Inferior parietal cortex (tissue), 1 donor: ENCODE measurements at regions not wholly inside any gene's neighbourhood (a gene's known extent, or its start where the extent isn't known, plus 50 kb on each side); places are given as distances from the start of the nearest gene placed in this dataset.

Experiments used
- DNase-seq: peaks from one replicate; pipeline ENCODE4 v3.0.0-alpha.2; 2016; ENCODE audit errors: extremely low spot score

- DNase-seq, result no peak
These were observed 214.4 kb upstream of the GPR26 start for GRCh38 chr10:123451618-123452245.

- no peak for DNase-seq
These were observed 211.2 kb upstream of the GPR26 start for GRCh38 chr10:123454987-123455386.

GRCh38 chr10:123455861-123456260 is 210.3 kb upstream of the GPR26 start:
- no peak for DNase-seq

- DNase-seq, result no peak
These were observed 207.2 kb upstream of the GPR26 start for GRCh38 chr10:123458933-123459332.

- no peak for DNase-seq
These were observed 206.6 kb upstream of the GPR26 start for GRCh38 chr10:123459371-123460091.

- no peak for DNase-seq
These were observed 203.9 kb upstream of the GPR26 start for GRCh38 chr10:123462246-123462645.

- no peak for DNase-seq
These were observed 203.4 kb upstream of the GPR26 start for GRCh38 chr10:123462756-123463155.

GRCh38 chr10:123463181-123463580 is 203.0 kb upstream of the GPR26 start:
- DNase-seq, result no peak

- DNase-seq, result no peak
These were observed 202.5 kb upstream of the GPR26 start for GRCh38 chr10:123463698-123464097.

GRCh38 chr10:123464430-123465323 is 201.5 kb upstream of the GPR26 start:
- DNase-seq, result no peak

GRCh38 chr10:123470336-123470921 is 195.7 kb upstream of the GPR26 start:
- DNase-seq, result no peak

GRCh38 chr10:123471811-123472210 is 194.3 kb upstream of the GPR26 start:
- DNase-seq, result no peak

GRCh38 chr10:123472606-123473005 is 193.5 kb upstream of the GPR26 start:
- DNase-seq, result no peak

- no peak for DNase-seq
These were observed 191.5 kb upstream of the GPR26 start for GRCh38 chr10:123474700-123475099.

- no peak for DNase-seq
These were observed 190.7 kb upstream of the GPR26 start for GRCh38 chr10:123475466-123475865.

- DNase-seq, result no peak
These were observed 188.0 kb upstream of the GPR26 start for GRCh38 chr10:123478116-123478515.

- DNase-seq, result no peak
These were observed 186.5 kb upstream of the GPR26 start for GRCh38 chr10:123479640-123480039.

GRCh38 chr10:123480344-123480743 is 185.8 kb upstream of the GPR26 start:
- DNase-seq, result no peak

- DNase-seq, result no peak
These were observed 185.3 kb upstream of the GPR26 start for GRCh38 chr10:123480845-123481244.

- no peak for DNase-seq
These were observed 181.4 kb upstream of the GPR26 start for GRCh38 chr10:123484722-123485121.

GRCh38 chr10:123485341-123485960 is 180.7 kb upstream of the GPR26 start:
- no peak for DNase-seq

- no peak for DNase-seq
These were observed 177.7 kb upstream of the GPR26 start for GRCh38 chr10:123488436-123488835.
